AG04450 (cell line): ENCODE measurements at regions not wholly inside any gene's neighbourhood (a gene's known extent, or its start where the extent isn't known, plus 50 kb on each side); places are given as distances from the start of the nearest gene placed in this dataset.

Source experiments
- CTCF ChIA-PET: fragments of 300-600, 350-600 bp; formaldehyde crosslinking; extraction: SDS; loops from one replicate; lab custom pipeline; 2022; ENCODE audit warnings: antibody characterized with exemption, inconsistent platforms; lab: Charles Lee
- POLR2A ChIA-PET: fragments of 350-600 bp; formaldehyde crosslinking; extraction: SDS; loops from one replicate; lab custom pipeline; 2021; ENCODE audit warnings: antibody characterized with exemption, inconsistent platforms; lab: Yijun Ruan, JAX
- DNase-seq: peaks from one replicate; pipeline ENCODE4 v3.0.0-alpha.2; 2011; ENCODE audit warnings: low read depth, low spot score
- H3K27ac ChIP-seq: one replicate; pipeline ENCODE4 v1.5.1; 2012; ENCODE audit warnings: low read depth, low read length, control low read depth
- H3K27me3 ChIP-seq: one replicate; pipeline ENCODE4 v1.6.0; 2012; ENCODE audit warnings: low read length; ENCODE audit not compliant: control insufficient read depth, insufficient read depth
- H3K4me3 ChIP-seq: 2 replicates; pipeline ENCODE4 v1.5.1; 2011; ENCODE audit warnings: mild to moderate bottlenecking, low read depth, low read length, control low read depth
- H3K9me3 ChIP-seq: 2 replicates; pipeline ENCODE4 v1.5.1; 2012; ENCODE audit warnings: low read length; ENCODE audit not compliant: control insufficient read depth, insufficient read depth
- TF ChIP-seq, protein P1 (sequence below): IDR thresholded peaks from 2 replicates; pipeline ENCODE4 v1.5.1; 2011; ENCODE audit warnings: low read depth, low read length, control low read depth, inconsistent platforms

DNA sequence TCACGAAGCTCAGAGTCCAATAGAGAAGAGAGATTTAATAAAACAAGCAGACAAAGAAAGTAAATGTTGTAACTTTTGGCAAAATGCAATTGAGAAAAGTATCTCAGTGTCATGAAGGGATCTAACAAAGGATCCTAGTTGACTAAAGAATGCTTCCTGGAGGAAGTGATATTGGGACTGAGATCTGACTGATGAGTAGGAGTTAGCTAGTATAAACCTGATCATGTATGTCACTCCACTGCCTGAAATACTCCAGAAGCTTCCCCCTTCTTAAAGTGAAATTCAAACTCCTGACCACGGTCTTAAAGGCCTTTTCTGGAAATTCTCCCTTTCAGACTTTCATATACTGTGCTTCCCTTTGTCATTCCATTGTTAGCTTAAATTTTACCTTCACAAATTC lies 1102.4 kb upstream of the ZEB2 start:
- Histone ChIP-seq H3K27me3 (no peaks in the 10 kb centered on the region), H3K9me3 (no peaks in the 10 kb centered on the region), H3K27ac (no peak overlapping the region), H3K4me3 (no peak overlapping the region)
- CTCF ChIA-PET, result no interaction called here
- TF ChIP-seq, protein P1, sequence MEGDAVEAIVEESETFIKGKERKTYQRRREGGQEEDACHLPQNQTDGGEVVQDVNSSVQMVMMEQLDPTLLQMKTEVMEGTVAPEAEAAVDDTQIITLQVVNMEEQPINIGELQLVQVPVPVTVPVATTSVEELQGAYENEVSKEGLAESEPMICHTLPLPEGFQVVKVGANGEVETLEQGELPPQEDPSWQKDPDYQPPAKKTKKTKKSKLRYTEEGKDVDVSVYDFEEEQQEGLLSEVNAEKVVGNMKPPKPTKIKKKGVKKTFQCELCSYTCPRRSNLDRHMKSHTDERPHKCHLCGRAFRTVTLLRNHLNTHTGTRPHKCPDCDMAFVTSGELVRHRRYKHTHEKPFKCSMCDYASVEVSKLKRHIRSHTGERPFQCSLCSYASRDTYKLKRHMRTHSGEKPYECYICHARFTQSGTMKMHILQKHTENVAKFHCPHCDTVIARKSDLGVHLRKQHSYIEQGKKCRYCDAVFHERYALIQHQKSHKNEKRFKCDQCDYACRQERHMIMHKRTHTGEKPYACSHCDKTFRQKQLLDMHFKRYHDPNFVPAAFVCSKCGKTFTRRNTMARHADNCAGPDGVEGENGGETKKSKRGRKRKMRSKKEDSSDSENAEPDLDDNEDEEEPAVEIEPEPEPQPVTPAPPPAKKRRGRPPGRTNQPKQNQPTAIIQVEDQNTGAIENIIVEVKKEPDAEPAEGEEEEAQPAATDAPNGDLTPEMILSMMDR, result no peak
- POLR2A ChIA-PET, result no interaction called here
- DNase-seq, result no peak

DNA sequence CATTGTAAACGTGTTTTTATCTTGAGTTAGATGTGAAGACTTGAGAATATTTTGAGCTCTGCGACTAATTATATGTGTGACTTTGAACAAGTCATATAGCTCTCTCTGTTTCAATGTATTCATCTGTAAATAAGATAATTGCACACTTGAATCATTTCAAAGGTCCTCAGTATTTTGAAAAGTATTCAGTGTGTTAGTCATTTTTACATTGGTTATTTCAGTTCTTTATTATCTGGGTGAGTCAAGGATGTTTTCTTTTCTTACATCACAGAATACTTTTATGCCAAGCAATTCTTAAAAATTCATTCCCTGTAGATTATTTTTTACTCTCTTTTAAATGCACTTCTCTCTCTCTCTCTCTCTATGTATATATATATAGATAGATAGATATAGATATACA lies 1098.0 kb upstream of the ZEB2 start:
- TF ChIP-seq, protein P1, result no peak
- no peak for DNase-seq
- Histone ChIP-seq H3K9me3 (no peaks in the 10 kb centered on the region; the same call in 1 of the 2 replicates), H3K27ac (no peak overlapping the region), H3K4me3 (no peak overlapping the region), H3K27me3 (no peaks in the 10 kb centered on the region)
- ChIA-PET POLR2A (no interaction called here), CTCF (no interaction called here)

- H3K27me3 ChIP-seq, result no peaks in the 10 kb centered on the region
- H3K4me3 ChIP-seq, result no peak overlapping the region
- H3K27ac ChIP-seq, result no peak overlapping the region
- ChIA-PET CTCF (no interaction called here), POLR2A (no interaction called here)
- no peaks in the 10 kb centered on the region; the same call in 1 of the 2 replicates for H3K9me3 ChIP-seq
- no peak for DNase-seq
- TF ChIP-seq, protein P1, result no peak
Measured at GRCh38 chr2:145617420-145617819, 1097.5 kb upstream of the ZEB2 start.

- TF ChIP-seq, protein P1, result no peak
- H3K27ac ChIP-seq, result no peak overlapping the region
- CTCF ChIA-PET, result no interaction called here
- no peak for DNase-seq
- POLR2A ChIA-PET, result no interaction called here
- H3K27me3 ChIP-seq, result no peaks in the 10 kb centered on the region
- no peak overlapping the region for H3K4me3 ChIP-seq
- H3K9me3 ChIP-seq, result no peaks in the 10 kb centered on the region; the same call in 1 of the 2 replicates
Measured at GRCh38 chr2:145615626-145616025, 1095.7 kb upstream of the ZEB2 start.

DNA sequence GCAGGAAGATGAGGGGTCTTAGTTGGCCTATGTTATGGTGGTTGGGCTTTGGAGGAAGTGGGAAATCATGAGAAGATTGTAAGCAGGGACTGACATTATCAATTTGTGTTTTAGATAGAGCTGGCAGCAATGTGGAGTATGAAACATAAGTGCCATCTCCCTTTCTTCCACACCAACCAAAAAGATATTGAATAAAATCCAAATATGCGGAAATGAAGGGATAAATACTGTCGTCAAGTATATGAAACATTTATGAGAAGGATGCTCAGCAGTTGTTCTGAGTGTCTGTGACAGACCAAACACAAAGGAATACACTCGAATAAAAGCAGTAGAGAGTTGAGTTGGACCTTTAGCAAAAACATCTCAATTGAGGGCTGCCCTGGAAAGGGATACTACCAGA lies 1090.0 kb upstream of the ZEB2 start:
- TF ChIP-seq, protein P1, result no peak
- no peak for DNase-seq
- no peaks in the 10 kb centered on the region for H3K27me3 ChIP-seq
- H3K4me3 ChIP-seq, result no peak overlapping the region
- ChIA-PET CTCF (no interaction called here), POLR2A (no interaction called here)
- H3K9me3 ChIP-seq, result no peaks in the 10 kb centered on the region
- no peak overlapping the region for H3K27ac ChIP-seq
